ENCODE measurements at regions not wholly inside any gene's neighbourhood (a gene's known extent, or its start where the extent isn't known, plus 50 kb on each side); places are given as distances from the start of the nearest gene placed in this dataset.

GRCh38 chr10:55311848-55312635 lies 511.0 kb upstream of the PCDH15 start:
- TF ChIP-seq CTCF (optimal IDR thresholded peaks at IDR 0.05 in 1 of 3, IDR thresholded peaks at IDR 0.05 in 1 of 3, conservative IDR thresholded peaks at IDR 0.05 in 1 of 3; ENCODE audit: extremely low read depth in 1 of 3, insufficient read depth in 2 of 3, low read length in 3 of 3) (no peak), EZH2 (IDR thresholded peaks at IDR 0.05; ENCODE audit: low read length) (no peak)
